AML-193 (cell line): ENCODE measurements at regions not wholly inside any gene's neighbourhood (a gene's known extent, or its start where the extent isn't known, plus 50 kb on each side); places are given as distances from the start of the nearest gene placed in this dataset.

Experiments used
- DNase-seq, 2 experiments: peaks; one replicate each; lab custom pipeline; 2025; lab: John Stamatoyannopoulos, UW

DNA sequence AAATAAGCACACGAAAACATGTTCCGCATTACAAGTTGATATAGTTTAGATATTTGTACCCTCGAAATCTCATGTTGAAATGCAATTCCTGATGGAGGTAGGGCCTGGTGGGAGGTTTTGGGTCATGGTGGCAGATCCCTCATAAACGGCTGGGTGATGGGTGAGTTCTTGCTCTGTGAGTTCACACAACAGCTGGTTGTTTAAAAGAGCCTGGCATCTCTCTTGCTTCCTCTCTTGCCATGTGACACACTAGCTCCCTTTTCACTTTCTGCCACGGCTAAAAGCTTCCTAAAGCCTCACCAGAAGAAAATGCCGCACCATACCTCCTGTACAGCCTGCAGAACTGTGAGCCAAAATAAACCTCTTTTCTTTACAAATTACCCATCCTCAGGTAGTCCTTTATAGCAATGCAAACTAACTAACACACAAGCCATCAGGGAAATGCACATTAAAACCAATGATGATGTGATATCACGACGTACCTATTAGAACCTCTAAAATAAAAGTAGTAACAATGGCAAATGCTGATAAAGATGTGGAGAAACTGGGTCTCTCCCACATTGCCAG, 188.5 kb downstream of the ANAPC1 start:
- DNase-seq = no peak

DNA sequence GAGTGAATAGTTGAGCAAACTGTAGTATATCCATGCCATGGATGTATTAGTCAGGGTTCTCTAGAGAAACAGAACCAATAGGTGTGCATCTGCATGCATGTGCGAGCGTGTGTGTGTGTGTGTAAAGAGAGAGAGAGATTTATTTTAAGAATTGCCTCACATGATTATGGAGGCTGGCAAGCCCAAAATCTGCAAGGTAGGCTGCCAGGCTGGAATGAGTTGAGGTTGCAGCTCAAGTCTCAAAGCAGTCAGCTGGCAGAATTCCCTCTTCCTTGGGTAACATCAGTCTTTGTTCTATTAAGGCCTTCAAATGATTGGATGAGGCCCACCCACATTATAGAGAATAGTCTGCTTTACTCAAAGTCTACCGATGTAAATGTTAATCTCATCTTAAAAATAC, 187.8 kb downstream of the ANAPC1 start:
- DNase-seq = no peak

DNA sequence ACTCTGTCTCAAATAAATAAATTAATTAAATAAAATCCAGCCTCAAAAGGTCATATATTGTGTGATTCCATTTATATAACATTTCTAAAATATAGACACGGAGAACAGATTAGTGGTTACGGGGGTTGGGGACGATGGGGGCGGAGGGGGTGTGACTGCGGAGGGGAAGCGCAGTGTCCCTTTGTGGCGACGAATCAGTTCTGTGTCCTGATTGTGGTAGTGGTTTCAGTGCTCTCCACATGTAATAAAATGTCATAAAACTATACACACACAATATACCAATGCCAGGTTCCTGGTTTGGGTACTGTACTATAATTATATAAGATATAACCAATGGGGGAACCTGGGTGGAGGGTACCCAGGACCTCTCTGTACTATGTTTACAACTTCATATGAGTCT, 186.4 kb downstream of the ANAPC1 start:
- DNase-seq = no peak

DNA sequence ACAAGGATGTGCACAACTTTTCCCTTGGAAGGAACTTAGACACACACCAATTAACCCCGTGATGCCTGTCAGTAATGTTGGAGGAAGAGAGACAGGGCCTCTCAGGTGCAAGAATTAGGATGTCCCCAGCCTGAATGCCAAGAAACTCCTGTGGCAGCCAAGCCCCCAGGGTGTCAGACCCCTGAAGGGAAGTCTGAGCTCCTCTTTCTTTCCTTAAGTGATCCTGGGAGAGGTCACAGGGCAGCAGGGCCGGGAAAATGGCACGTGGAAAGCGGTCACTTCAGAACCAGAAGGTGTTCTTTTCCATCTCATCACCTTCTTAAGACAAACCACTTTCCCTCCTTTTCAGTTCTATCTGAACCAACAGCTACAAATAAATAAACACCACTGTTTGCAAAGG, 185.9 kb downstream of the ANAPC1 start:
- DNase-seq = no peak

DNA sequence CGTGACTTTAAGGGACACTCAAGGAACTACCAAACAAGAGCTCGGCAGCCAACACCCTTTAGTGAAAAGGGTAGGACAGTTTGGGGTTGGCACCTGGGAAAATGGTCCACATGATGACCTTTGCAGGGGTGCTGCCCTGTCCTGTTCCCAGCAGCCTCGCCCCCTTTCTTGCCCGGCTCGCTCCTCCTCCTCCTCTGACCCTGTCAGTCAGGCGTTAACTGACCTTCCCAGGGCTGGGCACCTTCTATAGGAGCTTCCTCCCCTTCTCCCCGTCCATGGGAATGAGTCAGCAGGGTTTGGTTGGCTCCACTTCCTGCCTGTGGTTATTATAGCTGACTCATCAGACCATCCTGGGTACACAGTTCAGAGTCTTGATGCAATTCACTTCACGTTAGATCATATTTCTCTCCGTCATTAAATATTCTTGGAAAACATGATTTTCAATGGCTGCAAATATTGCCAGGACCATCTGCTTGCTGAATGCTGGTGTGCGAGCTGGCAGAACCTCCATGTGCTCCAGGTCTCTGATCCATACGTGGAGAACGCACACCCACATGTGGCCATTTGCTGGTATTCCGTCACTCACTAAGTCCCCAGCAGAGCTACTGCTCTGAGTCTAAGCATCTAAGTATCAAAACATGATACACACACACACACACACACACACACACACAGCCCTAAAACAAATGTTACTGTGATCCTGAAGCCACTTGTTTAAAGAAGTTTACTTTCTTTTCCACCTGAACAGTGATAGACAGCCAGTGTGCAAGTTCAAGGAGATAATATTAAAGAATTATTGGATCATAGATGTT, 185.0 kb downstream of the ANAPC1 start:
- peak; percentile 94 to 96 for DNase-seq

DNA sequence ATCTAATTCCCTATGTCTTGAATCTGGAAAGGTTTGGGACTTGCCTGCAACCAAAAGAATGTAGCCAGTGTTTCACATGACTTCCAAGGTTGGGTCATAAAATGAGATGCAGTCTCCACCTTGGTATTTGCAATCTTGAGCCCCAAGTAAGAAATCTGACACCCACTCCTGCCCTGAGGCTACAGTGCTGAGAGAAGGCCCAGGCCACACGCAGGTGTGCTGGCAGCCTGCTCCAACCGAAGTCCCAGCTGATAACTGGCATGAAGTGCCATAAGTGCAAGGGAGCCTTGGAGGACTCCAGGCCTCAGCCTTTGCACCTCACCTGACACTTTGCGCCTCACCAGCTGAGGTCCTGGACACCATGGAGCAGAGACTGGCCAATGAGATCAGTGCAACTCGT, 182.7 kb downstream of the ANAPC1 start:
- no peak for DNase-seq

DNA sequence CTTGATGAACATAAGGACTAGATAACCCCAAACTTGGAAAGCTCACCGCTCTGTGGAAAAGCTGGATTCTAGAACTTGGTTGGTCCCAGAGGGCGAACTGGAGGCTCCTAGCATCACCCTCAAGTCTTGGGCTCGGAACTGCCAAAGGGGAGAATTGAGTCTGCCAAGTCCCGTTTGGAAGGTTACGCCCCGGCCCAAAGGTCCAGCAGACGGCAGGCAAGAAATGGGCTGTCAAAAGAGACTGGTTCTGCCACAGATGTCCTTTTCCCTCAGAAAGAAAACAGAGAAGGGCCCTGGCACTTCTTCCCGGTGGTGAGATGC, 182.2 kb downstream of the ANAPC1 start:
- DNase-seq = no peak

DNA sequence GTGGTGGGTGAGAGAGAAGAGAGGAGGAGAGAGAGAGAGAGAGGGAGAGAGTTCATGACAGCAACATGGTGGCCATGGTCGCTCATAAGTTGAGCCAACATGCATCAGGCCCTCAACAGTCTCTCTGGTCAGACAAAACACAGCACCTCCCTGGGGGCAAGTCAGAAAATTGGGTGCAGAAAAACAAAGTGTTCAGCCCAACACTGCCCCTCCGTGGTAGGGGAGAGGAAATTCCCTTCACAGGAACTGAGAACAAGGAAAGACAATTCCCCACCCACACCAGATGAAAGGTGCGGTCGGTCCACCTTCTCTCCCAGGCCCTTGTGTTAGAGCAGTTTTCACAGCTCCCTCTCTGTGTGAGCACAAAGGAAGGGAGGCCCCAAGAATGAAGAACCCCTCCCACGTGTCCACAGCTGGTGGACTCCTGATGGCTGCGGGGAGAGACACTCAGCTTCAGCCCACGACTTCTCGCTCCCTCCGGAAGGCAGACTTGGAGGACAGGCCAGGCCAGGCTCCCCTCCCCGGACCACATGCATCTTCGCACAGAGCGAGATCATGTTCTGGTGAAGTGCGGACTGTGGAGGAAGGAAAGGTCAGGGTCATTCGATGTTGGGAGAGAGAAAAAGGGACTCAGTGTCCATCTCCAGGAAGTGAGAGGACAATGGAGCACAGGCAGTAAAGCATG, 181.7 kb downstream of the ANAPC1 start:
- DNase-seq = peak; percentile 62 to 65

DNA sequence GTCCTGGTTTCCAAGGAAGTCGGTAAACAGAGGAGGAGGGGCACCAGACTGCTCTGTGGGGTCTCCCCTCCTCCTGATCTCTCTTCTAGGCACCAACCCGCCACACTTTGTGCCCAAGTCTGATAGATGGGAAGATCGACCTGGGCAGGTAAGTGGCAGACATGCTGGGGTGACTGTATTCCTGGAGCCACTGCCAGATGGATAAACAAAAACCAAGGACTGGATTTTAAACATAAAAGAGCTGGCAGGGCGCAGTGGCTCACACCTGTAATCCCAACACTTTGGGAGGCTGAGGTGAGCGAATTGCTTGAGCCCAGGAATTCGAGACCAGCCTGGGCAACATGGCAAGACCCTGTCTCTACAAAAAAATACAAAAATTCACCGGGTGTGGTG, 181.2 kb downstream of the ANAPC1 start:
- no peak for DNase-seq

DNA sequence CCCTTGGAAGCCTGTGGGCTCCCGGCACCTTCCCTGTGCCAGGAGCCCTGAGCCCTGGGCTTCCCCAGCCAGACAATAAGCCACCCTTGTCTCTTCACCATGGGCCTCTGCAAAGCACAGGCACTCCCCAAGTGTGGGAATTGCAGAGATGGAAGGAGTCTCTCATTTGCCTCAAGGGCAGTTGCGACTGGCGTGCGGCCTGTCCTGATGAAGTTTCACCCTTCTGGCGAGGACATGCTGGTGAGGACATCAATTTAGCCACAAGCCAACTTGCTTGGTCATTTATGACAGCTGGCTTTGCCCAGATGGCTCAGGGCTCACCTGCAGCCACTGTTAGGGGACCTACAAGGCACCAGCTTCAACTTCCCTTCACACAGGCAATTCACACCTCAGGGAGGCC, 180.2 kb downstream of the ANAPC1 start:
- no peak for DNase-seq

DNA sequence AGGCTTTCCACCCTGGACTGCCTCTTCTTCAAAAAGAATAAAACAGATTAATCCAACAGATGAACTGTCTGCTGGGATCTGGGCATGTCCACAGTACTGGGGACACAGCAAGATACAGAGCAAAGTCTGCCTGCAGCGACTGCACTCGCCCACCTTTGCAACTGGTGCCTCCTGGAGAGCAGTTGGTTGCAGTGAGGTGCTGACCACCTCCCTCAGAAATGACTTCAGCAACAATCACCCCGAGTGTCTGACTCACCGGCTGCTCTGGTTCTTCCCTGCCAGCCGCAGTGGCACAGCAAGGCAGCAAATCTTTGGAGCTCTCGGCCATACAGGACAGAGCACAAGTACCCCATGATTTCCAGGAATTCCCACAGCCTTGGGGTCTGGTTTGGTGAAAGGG, 179.7 kb downstream of the ANAPC1 start:
- DNase-seq = no peak

DNA sequence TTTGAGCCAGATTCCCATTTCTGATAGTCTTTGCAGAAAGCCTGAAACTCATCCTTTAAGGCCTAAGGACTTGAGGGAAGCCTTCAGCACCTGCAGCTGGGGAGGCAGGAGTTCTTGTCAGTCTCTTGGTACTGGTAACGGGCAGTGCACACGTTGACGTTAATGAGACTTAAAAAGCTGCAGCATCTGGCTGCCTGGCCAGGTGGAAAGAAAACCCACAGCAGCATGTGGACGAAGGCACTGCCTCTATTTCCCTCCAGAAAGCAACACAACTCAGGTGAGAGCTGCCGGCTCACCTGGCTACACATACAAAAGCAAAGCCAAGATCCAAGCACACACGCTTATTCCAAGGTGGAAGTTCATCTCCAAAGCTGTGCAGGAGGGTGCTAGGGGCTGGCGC, 178.8 kb downstream of the ANAPC1 start:
- DNase-seq = no peak

DNA sequence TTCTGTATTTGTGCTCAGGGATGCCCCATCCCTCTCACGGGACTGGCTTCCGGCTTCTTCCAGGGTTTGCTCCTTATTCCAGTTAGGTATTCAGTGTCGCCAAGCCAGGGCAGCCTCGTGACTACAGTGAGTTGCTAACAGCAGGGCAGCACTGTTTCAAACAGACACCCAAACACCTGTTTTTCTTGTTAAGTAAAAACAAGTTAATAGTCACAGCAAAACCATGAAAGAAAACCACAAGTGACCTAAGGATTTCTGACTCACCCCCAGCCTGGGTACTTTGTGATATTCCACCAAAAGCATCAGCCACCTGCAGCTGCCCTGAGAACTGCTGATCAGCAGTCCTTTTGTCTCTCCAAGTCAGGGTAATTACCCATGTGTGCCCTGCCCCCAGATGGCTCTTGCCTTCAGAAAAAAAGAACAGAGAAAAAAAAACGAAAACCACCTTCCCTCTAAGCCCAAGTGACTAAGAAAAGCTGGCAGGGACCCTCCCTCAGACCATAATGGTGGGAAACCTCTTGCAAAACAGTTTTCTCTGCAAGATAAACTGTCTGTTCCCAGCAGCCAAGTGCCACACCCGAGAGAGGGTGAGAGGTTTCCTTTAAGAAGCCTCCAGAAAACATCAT, 178.2 kb downstream of the ANAPC1 start:
- DNase-seq = peak; percentile 28

DNA sequence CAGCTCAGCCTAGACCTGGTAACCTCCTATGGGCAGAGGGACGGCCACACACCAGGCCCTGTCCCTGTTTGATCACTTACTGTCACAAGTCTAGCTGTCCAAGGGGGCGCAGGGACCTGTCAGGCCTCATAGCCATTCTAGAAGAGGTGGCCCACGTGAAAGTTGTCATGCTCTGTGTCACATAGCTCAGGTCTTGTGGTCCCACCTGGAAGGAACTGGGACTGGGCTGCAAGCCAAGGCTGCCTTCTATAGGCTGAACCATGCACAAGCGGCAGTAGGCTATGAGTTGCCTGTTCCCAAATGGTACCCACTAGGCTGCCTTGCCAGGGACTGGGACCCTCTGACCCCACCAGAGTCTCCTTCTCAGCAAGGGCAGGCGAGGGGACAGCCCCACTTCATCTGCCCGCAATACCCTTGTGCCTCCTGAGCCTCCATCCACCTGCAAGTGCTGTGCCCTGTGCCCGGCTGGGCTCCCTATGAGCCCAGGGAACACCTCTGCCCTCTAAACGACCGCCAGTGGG, 177.5 kb downstream of the ANAPC1 start:
- DNase-seq = no peak

DNA sequence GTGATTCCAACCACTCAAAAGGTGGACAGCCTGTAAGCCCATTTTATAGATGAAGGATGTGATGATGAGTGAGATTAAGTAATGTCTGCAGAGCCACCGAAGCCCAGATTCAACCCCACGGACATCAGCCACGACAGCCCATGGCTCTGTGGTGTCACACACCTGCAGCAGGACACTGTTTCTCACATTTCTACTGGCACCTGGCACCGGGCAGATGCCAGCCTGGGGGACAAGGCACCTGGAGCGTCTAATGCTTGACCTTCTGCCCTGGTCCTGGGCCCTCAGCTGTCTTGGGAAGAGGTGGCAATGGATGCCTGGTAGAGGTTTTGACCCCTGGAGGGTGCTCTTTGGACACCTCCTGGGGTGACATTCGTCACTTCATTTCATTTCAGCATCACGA, 176.3 kb downstream of the ANAPC1 start:
- no peak for DNase-seq

DNA sequence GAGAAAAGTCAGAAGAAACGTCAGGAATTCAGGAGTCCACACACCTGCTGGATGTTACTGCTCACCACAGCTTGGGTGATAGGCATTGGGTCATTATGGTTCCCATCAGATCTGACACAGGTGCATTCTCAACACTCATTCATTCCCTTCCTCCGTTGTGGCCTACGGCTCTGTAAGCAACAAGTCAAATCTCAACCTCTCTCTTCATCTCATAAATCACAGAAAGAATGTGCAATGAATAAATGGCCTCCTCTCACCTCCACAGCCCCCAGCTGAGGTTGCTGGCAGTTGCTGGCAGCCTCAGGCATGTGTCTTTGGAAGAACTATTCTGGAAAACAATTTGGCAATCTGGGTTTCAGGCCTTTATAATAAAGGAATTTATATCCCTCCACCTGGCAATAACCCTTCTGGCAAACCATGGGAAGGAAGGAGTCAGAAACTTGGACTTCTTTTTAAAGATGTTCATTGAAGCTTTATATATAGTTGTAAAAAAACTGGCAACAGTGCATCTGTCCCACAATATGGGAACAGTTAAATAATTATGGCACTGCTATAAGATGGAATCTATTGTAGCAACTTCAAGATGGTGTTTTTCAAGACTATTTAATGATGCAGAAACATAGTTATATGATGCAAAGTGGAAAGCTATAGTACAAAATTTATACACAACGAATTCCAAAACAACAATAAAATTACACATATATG, 175.4 kb downstream of the ANAPC1 start:
- DNase-seq = no peak

DNA sequence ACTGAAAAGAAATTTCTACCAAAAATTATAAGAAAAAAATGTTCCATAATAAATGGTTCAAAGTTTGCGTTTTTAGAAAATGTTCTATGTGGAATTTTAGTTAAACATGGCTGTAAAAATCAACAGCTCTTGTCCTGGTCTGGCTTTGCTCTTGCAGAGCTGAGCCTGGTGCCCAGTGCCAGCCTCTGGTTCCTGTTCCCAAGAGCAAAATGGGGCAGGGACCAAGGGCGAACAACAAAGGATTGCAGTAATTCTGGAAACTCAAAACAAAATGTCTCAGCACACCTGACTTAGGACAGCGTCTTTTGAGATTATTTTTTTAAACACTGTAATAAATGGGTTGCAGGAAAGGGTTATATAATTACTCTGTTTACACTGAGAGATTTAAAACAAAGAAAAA, 174.7 kb downstream of the ANAPC1 start:
- DNase-seq = no peak

DNA sequence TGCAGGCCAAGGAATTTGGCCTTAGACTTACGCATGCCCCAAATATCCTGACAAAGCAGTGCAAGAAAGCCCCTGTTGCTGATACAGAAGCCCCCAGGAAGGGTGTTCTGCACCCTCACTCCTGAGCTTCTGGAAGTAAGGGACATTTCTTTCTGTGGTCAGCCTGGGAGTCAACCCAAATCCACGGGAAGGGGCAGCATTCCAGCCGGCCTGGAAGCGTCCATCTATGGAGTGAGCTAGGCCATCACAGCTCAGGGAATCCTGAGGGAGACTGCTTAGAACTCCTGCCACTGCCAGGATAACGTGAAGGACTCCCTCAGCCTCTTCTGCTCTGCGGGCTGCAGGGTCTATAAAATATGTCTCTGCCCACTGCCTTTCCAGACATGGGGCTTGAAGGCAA, 173.9 kb downstream of the ANAPC1 start:
- no peak for DNase-seq

DNA sequence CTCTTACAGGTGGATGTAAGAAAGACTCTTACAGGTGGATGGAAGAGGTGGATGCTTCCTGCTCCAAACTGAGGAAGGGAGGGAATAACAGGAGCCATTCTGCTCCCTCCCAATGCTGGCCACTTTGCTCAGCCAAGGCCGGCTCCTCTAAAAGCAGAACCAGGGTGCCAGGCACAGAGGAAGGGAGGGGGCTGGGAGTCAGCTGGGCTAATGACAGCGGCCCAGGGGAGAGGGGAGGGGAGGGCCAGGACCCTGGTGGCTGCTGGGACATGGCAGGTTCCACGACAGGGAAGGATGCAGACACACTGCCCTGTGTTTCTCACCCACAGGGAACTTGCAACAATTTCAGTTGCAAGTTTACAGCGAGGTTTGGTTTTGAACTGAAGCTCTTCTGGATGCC, 173.4 kb downstream of the ANAPC1 start:
- DNase-seq = no peak

DNA sequence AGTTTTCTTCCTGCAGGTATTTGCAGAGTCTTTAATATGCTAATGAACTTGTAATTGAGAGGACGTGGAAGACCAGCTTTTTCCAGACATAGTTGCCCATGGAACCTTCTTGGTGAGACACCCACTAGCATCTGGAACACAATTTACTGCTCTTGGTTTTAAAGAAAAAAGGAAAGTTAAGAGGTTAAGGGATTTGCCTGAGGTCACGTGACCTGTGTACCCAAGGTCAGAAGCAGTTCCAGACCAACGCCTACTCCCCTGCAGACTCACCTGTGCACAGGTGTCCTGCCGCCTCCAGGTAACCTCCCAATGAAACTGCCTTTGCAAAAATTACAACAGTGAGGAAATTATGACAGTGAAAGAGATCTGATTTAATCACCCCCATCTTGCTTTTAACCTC, 172.7 kb downstream of the ANAPC1 start:
- DNase-seq = no peak

DNA sequence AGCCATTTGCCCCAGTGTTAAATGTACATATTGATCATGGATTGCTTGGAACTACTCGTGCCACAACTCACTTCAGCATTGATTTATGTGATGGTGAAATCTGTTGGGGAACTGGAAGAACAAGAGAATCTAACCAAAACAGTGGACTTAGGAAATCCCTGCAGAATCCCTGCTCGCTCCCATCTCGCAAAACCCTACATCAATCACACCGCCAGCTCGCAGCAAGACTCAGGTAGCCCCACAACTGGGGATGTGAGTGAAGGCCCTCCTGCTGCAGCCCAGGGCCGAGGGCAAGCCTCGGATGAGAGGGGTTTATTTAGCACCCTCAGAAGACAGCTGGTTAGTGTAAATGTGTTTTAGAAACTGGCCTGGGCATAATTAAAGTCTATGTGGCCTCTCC, 171.6 kb downstream of the ANAPC1 start:
- no peak for DNase-seq

DNA sequence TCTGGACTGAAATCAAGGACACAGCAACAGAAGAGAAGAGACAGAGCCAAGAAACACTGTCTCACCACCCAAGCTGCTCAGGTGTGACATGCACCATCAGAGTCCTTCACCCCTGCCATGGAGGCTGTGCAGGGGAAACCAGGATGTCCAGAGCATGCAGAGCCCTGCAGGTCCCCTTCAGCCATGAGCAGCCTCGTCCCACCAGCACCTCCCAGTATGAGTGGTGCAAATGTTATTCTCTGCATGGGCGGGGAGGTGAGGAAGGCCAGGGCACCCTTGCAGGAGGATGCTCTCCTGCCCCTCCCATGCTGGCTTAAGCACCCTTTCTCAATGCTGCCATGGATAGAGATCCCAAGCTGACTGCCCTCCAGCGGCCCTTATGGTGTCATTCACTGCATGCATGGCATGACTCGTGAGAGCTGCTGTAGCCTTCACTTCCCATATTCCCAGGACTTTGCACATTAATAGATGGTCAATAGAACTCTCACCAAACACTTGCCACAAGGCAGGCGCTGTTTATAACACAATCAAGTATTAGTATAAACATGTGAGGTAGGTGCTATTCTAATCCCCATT, 171.0 kb downstream of the ANAPC1 start:
- no peak for DNase-seq
